GM18511 (cell line): ENCODE measurements at regions not wholly inside any gene's neighbourhood (a gene's known extent, or its start where the extent isn't known, plus 50 kb on each side); places are given as distances from the start of the nearest gene placed in this dataset.

ENCODE experiments used
- ATAC-seq: cut with Tn5 transposase; IDR thresholded peaks from one replicate; pipeline ENCODE4 v1.9.1; 2021; ENCODE audit warnings: mild to moderate bottlenecking, moderate library complexity; ENCODE audit not compliant: unreplicated experiment

- ATAC-seq, result no peak
Observed at GRCh38 chr16:85395913-85396878, 216.9 kb upstream of the GSE1 start.

GRCh38 chr16:85396879-85397871 is 215.9 kb upstream of the GSE1 start:
- peak; percentile 58 for ATAC-seq

- no peak for ATAC-seq
Observed at GRCh38 chr16:85398050-85398451, 215.1 kb upstream of the GSE1 start.

- no peak for ATAC-seq
Observed at GRCh38 chr16:85398688-85399582, 214.2 kb upstream of the GSE1 start.

- ATAC-seq, result no peak
Observed at GRCh38 chr16:85399583-85400284, 213.4 kb upstream of the GSE1 start.

- ATAC-seq, result no peak
Observed at GRCh38 chr16:85400305-85401205, 212.6 kb upstream of the GSE1 start.

GRCh38 chr16:85401370-85401916 is 211.7 kb upstream of the GSE1 start:
- ATAC-seq, result no peak

- no peak for ATAC-seq
Observed at GRCh38 chr16:85401917-85402766, 211.0 kb upstream of the GSE1 start.

- ATAC-seq, result no peak
Observed at GRCh38 chr16:85402910-85403692, 210.0 kb upstream of the GSE1 start.

GRCh38 chr16:85403693-85404092 is 209.4 kb upstream of the GSE1 start:
- ATAC-seq, result no peak

GRCh38 chr16:85412911-85413520 is 200.1 kb upstream of the GSE1 start:
- no peak for ATAC-seq

GRCh38 chr16:85413691-85414663 is 199.1 kb upstream of the GSE1 start:
- no peak for ATAC-seq

GRCh38 chr16:85415196-85416090 is 197.7 kb upstream of the GSE1 start:
- no peak for ATAC-seq
